KMS-11 (cell line): ENCODE measurements at regions not wholly inside any gene's neighbourhood (a gene's known extent, or its start where the extent isn't known, plus 50 kb on each side); places are given as distances from the start of the nearest gene placed in this dataset.

ENCODE experiments used
- H2AFZ ChIP-seq: fragments of 200-600 bp; sonication (generic); 2 replicates; pipeline ENCODE4 v1.6.1; 2016; ENCODE audit warnings: antibody characterized with exemption, mixed run types, low read depth
- H3K27ac ChIP-seq: fragments of 200-600 bp; sonication (generic); 2 replicates; pipeline ENCODE4 v1.6.1; 2016; ENCODE audit warnings: mild to moderate bottlenecking, mixed run types
- H3K27me3 ChIP-seq: fragments of 200-600 bp; sonication (generic); 2 replicates; pipeline ENCODE4 v1.6.1; 2017; ENCODE audit warnings: mild to moderate bottlenecking, low read depth, mixed run types, moderate library complexity; ENCODE audit not compliant: insufficient read depth
- H3K36me3 ChIP-seq: fragments of 200-600 bp; sonication (generic); 2 replicates; pipeline ENCODE4 v1.6.1; 2017; ENCODE audit warnings: mild to moderate bottlenecking, mixed run types; ENCODE audit not compliant: insufficient read depth
- H3K4me1 ChIP-seq: fragments of 200-600 bp; sonication (generic); 2 replicates; pipeline ENCODE4 v1.6.1; 2016; ENCODE audit warnings: mild to moderate bottlenecking, low read depth, mixed run types; ENCODE audit not compliant: poor library complexity, severe bottlenecking
- H3K4me2 ChIP-seq: fragments of 200-600 bp; sonication (generic); 2 replicates; pipeline ENCODE4 v1.7.0; 2016; ENCODE audit warnings: mild to moderate bottlenecking, mixed run types
- H3K4me3 ChIP-seq: fragments of 200-600 bp; sonication (generic); IDR thresholded peaks from 2 replicates; pipeline ENCODE4 v1.6.1; 2017; ENCODE audit warnings: low read depth, low read length, mixed read lengths; ENCODE audit not compliant: insufficient read depth
- H3K79me2 ChIP-seq: fragments of 200-600 bp; sonication (generic); 2 replicates; pipeline ENCODE4 v1.6.1; 2016; ENCODE audit warnings: low read depth, mixed run types; ENCODE audit not compliant: insufficient read depth
- H3K9ac ChIP-seq: fragments of 200-600 bp; sonication (generic); 2 replicates; pipeline ENCODE4 v1.6.1; 2016; ENCODE audit warnings: mild to moderate bottlenecking, mixed run types
- H4K20me1 ChIP-seq: fragments of 200-600 bp; sonication (generic); 2 replicates; pipeline ENCODE4 v1.6.1; 2016; ENCODE audit warnings: mild to moderate bottlenecking, mixed run types; ENCODE audit not compliant: insufficient read depth
- CTCF ChIP-seq: fragments of 200-600 bp; sonication (generic); conservative IDR thresholded peaks from 2 replicates; pipeline ENCODE4 v1.6.1; 2017; ENCODE audit warnings: low read depth, mild to moderate bottlenecking, antibody characterized with exemption, low read length, moderate library complexity, mixed read lengths

- Histone ChIP-seq H3K4me3 (no peak overlapping the region), H3K9ac (no peak overlapping the region), H3K4me1 (no peaks in the 10 kb centered on the region), H3K4me2 (no peak overlapping the region), H2AFZ (no peak overlapping the region), H3K27ac (no peak overlapping the region), H4K20me1 (no peaks in the 10 kb centered on the region), H3K27me3 (no peaks in the 10 kb centered on the region), H3K79me2 (no peaks in the 10 kb centered on the region), H3K36me3 (no peaks in the 10 kb centered on the region)
- TF ChIP-seq CTCF: no peak
Observed at GRCh38 chr12:84594157-84594556, 318.4 kb downstream of the SLC6A15 start.

- Histone ChIP-seq H3K4me3 (no peak overlapping the region), H3K4me2 (no peak overlapping the region), H3K27me3 (no peaks in the 10 kb centered on the region), H3K4me1 (no peaks in the 10 kb centered on the region), H3K27ac (no peak overlapping the region), H3K9ac (no peak overlapping the region), H2AFZ (no peak overlapping the region), H4K20me1 (no peaks in the 10 kb centered on the region), H3K79me2 (no peaks in the 10 kb centered on the region), H3K36me3 (no peaks in the 10 kb centered on the region)
- TF ChIP-seq CTCF: no peak
Observed at GRCh38 chr12:84585776-84586395, 326.7 kb downstream of the SLC6A15 start.

GRCh38 chr12:84572196-84572595, 340.4 kb downstream of the SLC6A15 start:
- no peaks in the 10 kb centered on the region for H3K36me3 ChIP-seq
- H3K27ac ChIP-seq: no peak overlapping the region
- no peaks in the 10 kb centered on the region for H3K79me2 ChIP-seq
- no peak for TF ChIP-seq CTCF
- H3K9ac ChIP-seq: no peak overlapping the region
- no peaks in the 10 kb centered on the region for H3K4me1 ChIP-seq
- no peak overlapping the region for H2AFZ ChIP-seq
- no peak overlapping the region for H3K4me2 ChIP-seq
- no peak overlapping the region for H3K4me3 ChIP-seq
- H4K20me1 ChIP-seq: no peaks in the 10 kb centered on the region
- H3K27me3 ChIP-seq: no peaks in the 10 kb centered on the region

- no peak overlapping the region for H2AFZ ChIP-seq
- no peak overlapping the region for H3K9ac ChIP-seq
- H3K27me3 ChIP-seq: no peaks in the 10 kb centered on the region
- no peaks in the 10 kb centered on the region for H4K20me1 ChIP-seq
- no peak for TF ChIP-seq CTCF
- no peaks in the 10 kb centered on the region for H3K36me3 ChIP-seq
- H3K4me1 ChIP-seq: no peaks in the 10 kb centered on the region
- no peak overlapping the region for H3K27ac ChIP-seq
- no peak overlapping the region for H3K4me3 ChIP-seq
- no peaks in the 10 kb centered on the region for H3K79me2 ChIP-seq
- H3K4me2 ChIP-seq: no peak overlapping the region
Observed at GRCh38 chr12:84562331-84562730, 350.3 kb downstream of the SLC6A15 start.
